ENCODE measurements at regions not wholly inside any gene's neighbourhood (a gene's known extent, or its start where the extent isn't known, plus 50 kb on each side); places are given as distances from the start of the nearest gene placed in this dataset.

DNA sequence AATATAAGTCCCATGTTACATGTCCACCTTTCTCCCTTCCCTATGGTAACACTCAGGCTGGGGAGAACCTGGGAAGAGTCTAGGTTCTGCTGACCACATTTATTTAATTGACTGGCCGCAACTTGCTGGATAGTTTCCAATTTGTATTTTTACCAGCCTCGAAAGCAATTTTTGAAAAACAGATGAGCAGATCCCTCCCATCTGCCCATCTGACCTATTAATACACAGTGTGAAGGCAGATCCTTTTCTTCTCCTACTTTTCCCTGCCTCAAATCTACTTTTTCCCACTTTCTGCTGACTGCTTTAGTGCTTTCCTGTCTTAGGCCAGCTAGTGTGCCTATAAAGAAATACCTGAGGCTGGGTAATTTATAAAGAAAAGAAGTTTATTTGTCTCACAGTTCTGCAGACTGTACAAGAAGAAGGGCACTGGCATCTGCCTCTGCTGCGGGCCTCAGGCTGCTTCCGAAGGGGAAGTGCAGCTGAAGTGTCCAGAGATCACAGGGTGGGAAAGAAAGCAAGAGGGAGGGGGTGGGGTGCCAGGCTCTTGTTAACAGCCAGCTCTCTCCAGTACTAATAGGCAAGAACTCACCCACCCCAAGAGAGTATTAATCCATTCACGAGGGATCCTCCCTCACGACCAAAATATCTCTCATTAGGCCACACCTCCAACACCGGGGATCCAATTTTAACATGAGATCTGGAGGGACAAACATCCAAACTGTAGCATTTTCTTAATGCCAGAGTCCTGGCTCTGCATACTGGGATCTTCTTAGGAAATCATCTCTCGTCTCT, 336.0 kb upstream of the IGFBP3 start:
- Histone ChIP-seq H3K9me3 (no peaks in the 10 kb centered on the region), H3K4me3 (no peak overlapping the region), H3K27ac (no peak overlapping the region), H3K4me1 (replicated peaks) (no peaks in the 10 kb centered on the region), H3K27me3 (replicated peaks; ENCODE audit: insufficient read depth) (no peaks in the 10 kb centered on the region), H3K36me3 (no peaks in the 10 kb centered on the region)
- 79% methylated on average over 8 of the region's 8 CpGs for WGBS
- intact Hi-C loops (cut with DNase I), result no loop called here
- no peak for TF ChIP-seq POLR2AphosphoS5 (IDR thresholded peaks at IDR 0.05)
- TF ChIP-seq, protein P1, sequence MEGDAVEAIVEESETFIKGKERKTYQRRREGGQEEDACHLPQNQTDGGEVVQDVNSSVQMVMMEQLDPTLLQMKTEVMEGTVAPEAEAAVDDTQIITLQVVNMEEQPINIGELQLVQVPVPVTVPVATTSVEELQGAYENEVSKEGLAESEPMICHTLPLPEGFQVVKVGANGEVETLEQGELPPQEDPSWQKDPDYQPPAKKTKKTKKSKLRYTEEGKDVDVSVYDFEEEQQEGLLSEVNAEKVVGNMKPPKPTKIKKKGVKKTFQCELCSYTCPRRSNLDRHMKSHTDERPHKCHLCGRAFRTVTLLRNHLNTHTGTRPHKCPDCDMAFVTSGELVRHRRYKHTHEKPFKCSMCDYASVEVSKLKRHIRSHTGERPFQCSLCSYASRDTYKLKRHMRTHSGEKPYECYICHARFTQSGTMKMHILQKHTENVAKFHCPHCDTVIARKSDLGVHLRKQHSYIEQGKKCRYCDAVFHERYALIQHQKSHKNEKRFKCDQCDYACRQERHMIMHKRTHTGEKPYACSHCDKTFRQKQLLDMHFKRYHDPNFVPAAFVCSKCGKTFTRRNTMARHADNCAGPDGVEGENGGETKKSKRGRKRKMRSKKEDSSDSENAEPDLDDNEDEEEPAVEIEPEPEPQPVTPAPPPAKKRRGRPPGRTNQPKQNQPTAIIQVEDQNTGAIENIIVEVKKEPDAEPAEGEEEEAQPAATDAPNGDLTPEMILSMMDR (IDR thresholded peaks at IDR 0.05), result no peak
- no peak for TF ChIP-seq POLR2A (IDR thresholded peaks at IDR 0.05)
- DNase-seq (ENCODE audit: low spot score), result no peak

DNA sequence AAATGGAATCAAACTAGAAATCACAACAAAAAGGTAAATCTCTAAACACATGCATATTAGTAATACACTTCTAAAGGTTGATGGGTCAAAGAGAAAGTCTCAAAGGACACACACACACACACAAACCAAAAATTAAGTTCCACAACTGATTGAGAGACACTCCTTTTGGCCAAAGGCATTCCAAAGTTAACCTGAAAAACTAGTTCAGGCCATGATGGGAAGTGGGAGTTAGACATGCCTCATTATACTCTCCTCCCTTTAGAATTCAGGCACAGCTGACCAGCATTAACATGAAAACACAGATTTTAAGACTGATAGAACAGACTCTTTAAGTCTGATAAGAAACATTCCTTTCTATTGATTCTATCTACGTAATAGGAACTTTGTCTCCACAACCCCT, 332.4 kb upstream of the IGFBP3 start:
- H3K27me3 ChIP-seq (replicated peaks; ENCODE audit: insufficient read depth), result no peaks in the 10 kb centered on the region
- no peak for TF ChIP-seq POLR2A (IDR thresholded peaks at IDR 0.05)
- TF ChIP-seq POLR2AphosphoS5 (IDR thresholded peaks at IDR 0.05), result no peak
- TF ChIP-seq, protein P1 (IDR thresholded peaks at IDR 0.05), result no peak
- no peak overlapping the region for H3K27ac ChIP-seq
- WGBS, result 53% methylated on average over 1 of the region's 1 CpG
- DNase-seq (ENCODE audit: low spot score), result no peak
- intact Hi-C loops (cut with DNase I), result no loop called here
- H3K9me3 ChIP-seq, result no peaks in the 10 kb centered on the region
- H3K4me3 ChIP-seq, result no peak overlapping the region
- H3K4me1 ChIP-seq (replicated peaks), result no peaks in the 10 kb centered on the region
- H3K36me3 ChIP-seq, result no peaks in the 10 kb centered on the region

GRCh38 chr7:46247664-46248063, 326.6 kb upstream of the IGFBP3 start:
- TF ChIP-seq POLR2A (IDR thresholded peaks at IDR 0.05) (no peak), POLR2AphosphoS5 (IDR thresholded peaks at IDR 0.05) (no peak)
- TF ChIP-seq, protein P1 (IDR thresholded peaks at IDR 0.05), result no peak
- WGBS, result 88% methylated on average over 1 of the region's 1 CpG
- intact Hi-C loops (cut with DNase I), result no loop called here

DNA sequence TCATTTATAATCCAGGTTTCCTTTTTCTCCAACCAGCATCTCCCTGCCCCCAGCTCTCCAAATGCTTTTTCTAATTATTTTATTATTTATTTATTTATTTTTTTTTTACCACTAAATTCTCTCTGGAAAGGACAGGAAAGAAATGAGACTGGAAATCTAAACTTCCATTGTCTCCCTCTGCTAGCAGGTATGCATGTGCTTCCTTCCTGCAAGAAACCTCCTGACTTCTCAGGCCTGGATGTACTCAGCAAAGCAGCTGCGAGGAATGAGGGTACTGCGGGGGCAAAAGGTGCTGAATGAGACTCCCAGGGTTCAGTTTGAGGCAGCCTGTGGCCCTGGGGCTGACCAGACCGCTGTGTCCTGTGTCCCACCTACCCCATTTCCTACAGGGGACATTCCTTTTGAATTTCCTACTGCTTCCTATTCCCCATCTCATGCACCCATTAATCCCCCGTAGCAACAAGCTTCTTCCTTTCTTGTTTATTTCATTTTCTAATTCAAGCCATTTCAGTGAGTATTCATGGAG, 324.6 kb upstream of the IGFBP3 start:
- no peak for TF ChIP-seq POLR2AphosphoS5 (IDR thresholded peaks at IDR 0.05)
- no peak for TF ChIP-seq POLR2A (IDR thresholded peaks at IDR 0.05)
- TF ChIP-seq, protein P1 (IDR thresholded peaks at IDR 0.05), result no peak
- Histone ChIP-seq H3K4me1 (replicated peaks) (no peaks in the 10 kb centered on the region), H3K9me3 (no peaks in the 10 kb centered on the region), H3K27ac (no peak overlapping the region), H3K27me3 (replicated peaks; ENCODE audit: insufficient read depth) (no peaks in the 10 kb centered on the region), H3K4me3 (no peak overlapping the region), H3K36me3 (no peaks in the 10 kb centered on the region)
- 84% methylated on average over 4 of the region's 4 CpGs for WGBS
- DNase-seq (ENCODE audit: low spot score), result no peak
- intact Hi-C loops (cut with DNase I), result no loop called here

More at GRCh38 chr7:46247664-46248063, 326.6 kb upstream of the IGFBP3 start:
- DNase-seq (ENCODE audit: low spot score), result no peak
- H3K4me1 ChIP-seq (replicated peaks), result no peaks in the 10 kb centered on the region
- no peak overlapping the region for H3K27ac ChIP-seq
- H3K27me3 ChIP-seq (replicated peaks; ENCODE audit: insufficient read depth), result no peaks in the 10 kb centered on the region
- H3K4me3 ChIP-seq, result no peak overlapping the region
- H3K36me3 ChIP-seq, result no peaks in the 10 kb centered on the region
- H3K9me3 ChIP-seq, result no peaks in the 10 kb centered on the region

DNA sequence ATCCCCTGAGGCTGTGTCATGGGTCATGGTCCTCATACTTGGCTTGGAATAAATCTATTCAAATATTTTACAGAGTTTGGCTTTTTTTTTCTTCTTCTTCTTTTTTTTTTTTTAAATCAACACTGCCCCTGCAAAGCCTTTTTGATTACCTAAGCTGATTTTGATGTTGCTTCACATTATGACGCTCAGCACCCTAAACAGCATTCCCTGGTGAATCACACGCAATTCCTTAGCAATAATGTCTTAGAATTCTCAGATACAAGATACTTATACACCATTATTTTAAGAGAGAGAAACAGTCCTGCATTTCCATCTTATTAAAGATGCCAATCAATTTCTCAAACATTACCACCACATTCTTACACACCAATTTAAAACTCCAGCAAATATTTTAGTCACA, 323.7 kb upstream of the IGFBP3 start:
- H3K4me1 ChIP-seq (replicated peaks), result no peaks in the 10 kb centered on the region
- no peaks in the 10 kb centered on the region for H3K27me3 ChIP-seq (replicated peaks; ENCODE audit: insufficient read depth)
- WGBS, result 88% methylated on average over 2 of the region's 2 CpGs
- no peaks in the 10 kb centered on the region for H3K36me3 ChIP-seq
- no peak overlapping the region for H3K4me3 ChIP-seq
- H3K27ac ChIP-seq, result no peak overlapping the region
- no peaks in the 10 kb centered on the region for H3K9me3 ChIP-seq
- TF ChIP-seq POLR2A (IDR thresholded peaks at IDR 0.05) (no peak), POLR2AphosphoS5 (IDR thresholded peaks at IDR 0.05) (no peak)
- TF ChIP-seq, protein P1 (IDR thresholded peaks at IDR 0.05), result no peak
- intact Hi-C loops (cut with DNase I), result no loop called here
- DNase-seq (ENCODE audit: low spot score), result no peak
